Astrocyte (in vitro differentiated cells and primary cell): ENCODE measurements at regions not wholly inside any gene's neighbourhood (a gene's known extent, or its start where the extent isn't known, plus 50 kb on each side); places are given as distances from the start of the nearest gene placed in this dataset.

Experiments
- DNase-seq: peaks from one replicate; pipeline ENCODE4 v3.0.0-alpha.2; 2010; ENCODE audit warnings: low read depth
- FAIRE-seq: peaks from 2 replicates; lab custom pipeline; 2011; peaks lifted over from hg19 to GRCh38; lab: Jason Lieb, UNC
- H2AFZ ChIP-seq: 2 replicates; pipeline ENCODE4 v1.6.0; 2012; ENCODE audit warnings: low read depth, low read length, inconsistent platforms
- H3K27ac ChIP-seq: 2 replicates; pipeline ENCODE4 v1.5.1; 2011; ENCODE audit warnings: low read depth, low read length, inconsistent platforms
- H3K27me3 ChIP-seq: 2 replicates; pipeline ENCODE4 v1.6.0; 2011; ENCODE audit warnings: low read length, inconsistent platforms; ENCODE audit not compliant: insufficient read depth
- H3K36me3 ChIP-seq: 2 replicates; pipeline ENCODE4 v1.5.1; 2011; ENCODE audit warnings: low read length, inconsistent platforms; ENCODE audit not compliant: insufficient read depth
- H3K4me1 ChIP-seq: 2 replicates; pipeline ENCODE4 v1.5.1; 2011; ENCODE audit warnings: low read length, inconsistent platforms; ENCODE audit not compliant: insufficient read depth
- H3K4me2 ChIP-seq: 2 replicates; pipeline ENCODE4 v1.6.0; 2012; ENCODE audit warnings: low read length, inconsistent platforms
- H3K4me3 ChIP-seq: 2 replicates; pipeline ENCODE4 v1.5.1; 2011; ENCODE audit warnings: low read depth, mild to moderate bottlenecking, low read length, inconsistent platforms; ENCODE audit not compliant: insufficient read depth
- H3K79me2 ChIP-seq: 2 replicates; pipeline ENCODE4 v1.6.0; 2012; ENCODE audit warnings: mild to moderate bottlenecking, low read length, inconsistent platforms; ENCODE audit not compliant: insufficient read depth
- H3K9ac ChIP-seq: 2 replicates; pipeline ENCODE4 v1.6.0; 2012; ENCODE audit warnings: mild to moderate bottlenecking, low read length, inconsistent platforms
- H3K9me3 ChIP-seq: 2 replicates; pipeline ENCODE4 v1.5.1; 2012; ENCODE audit warnings: low read depth, mild to moderate bottlenecking, low read length, inconsistent platforms; ENCODE audit not compliant: insufficient read depth
- H4K20me1 ChIP-seq: 2 replicates; pipeline ENCODE4 v1.6.0; 2012; ENCODE audit warnings: low read length, inconsistent platforms; ENCODE audit not compliant: insufficient read depth
- H3K27ac Mint-ChIP-seq: one replicate; pipeline ENCODE4 v1.8.0; 2021; ENCODE audit warnings: mild to moderate bottlenecking, mixed read lengths; ENCODE audit not compliant: unreplicated experiment
- H3K27me3 Mint-ChIP-seq: one replicate; pipeline ENCODE4 v1.8.0; 2021; ENCODE audit warnings: low read depth, mixed read lengths; ENCODE audit not compliant: unreplicated experiment
- H3K36me3 Mint-ChIP-seq: one replicate; pipeline ENCODE4 v1.8.0; 2021; ENCODE audit warnings: low read depth, mixed read lengths; ENCODE audit not compliant: unreplicated experiment
- H3K4me1 Mint-ChIP-seq: one replicate; pipeline ENCODE4 v1.8.0; 2021; ENCODE audit warnings: low read depth, mixed read lengths; ENCODE audit not compliant: unreplicated experiment
- H3K4me3 Mint-ChIP-seq: one replicate; pipeline ENCODE4 v1.8.0; 2021; ENCODE audit warnings: mild to moderate bottlenecking, moderate library complexity, mixed read lengths; ENCODE audit not compliant: unreplicated experiment
- H3K9me3 Mint-ChIP-seq: one replicate; pipeline ENCODE4 v1.8.0; 2021; ENCODE audit warnings: mild to moderate bottlenecking, mixed read lengths; ENCODE audit not compliant: unreplicated experiment
- CTCF ChIP-seq: IDR thresholded peaks from 2 replicates; pipeline ENCODE4 v1.5.1; 2011; ENCODE audit warnings: low read depth, mild to moderate bottlenecking, inconsistent platforms, low read length, moderate library complexity; ENCODE audit not compliant: insufficient read depth
- EZH2 ChIP-seq: IDR thresholded peaks from 2 replicates; pipeline ENCODE4 v1.6.1; 2012; ENCODE audit warnings: mild to moderate bottlenecking, low read length, inconsistent platforms; ENCODE audit not compliant: insufficient read depth

GRCh38 chr12:115388139-115388538 is 704.2 kb upstream of the TBX3 start:
- H3K27me3 Mint-ChIP-seq: peaks cover 17% of the 10 kb centered on the region
- no peak for DNase-seq
- Histone ChIP-seq H4K20me1 (no peaks in the 10 kb centered on the region), H2AFZ (no peak overlapping the region), H3K79me2 (no peaks in the 10 kb centered on the region), H3K9ac (no peak overlapping the region), H3K27me3 (no peaks in the 10 kb centered on the region), H3K36me3 (no peaks in the 10 kb centered on the region), H3K9me3 (no peaks in the 10 kb centered on the region), H3K4me2 (no peak overlapping the region), H3K4me1 (peaks cover 8% of the 10 kb centered on the region), H3K4me3 (no peak overlapping the region), H3K27ac (no peak overlapping the region)
- H3K4me1 Mint-ChIP-seq: no peaks in the 10 kb centered on the region
- TF ChIP-seq EZH2 (no peak), CTCF (no peak)
- H3K27ac Mint-ChIP-seq: no peak overlapping the region
- H3K36me3 Mint-ChIP-seq: no peaks in the 10 kb centered on the region
- H3K9me3 Mint-ChIP-seq: peaks cover 2% of the 10 kb centered on the region
- no peak overlapping the region for H3K4me3 Mint-ChIP-seq
- no peak for FAIRE-seq

GRCh38 chr12:115387467-115387901 is 703.5 kb upstream of the TBX3 start:
- Histone ChIP-seq H3K36me3 (no peaks in the 10 kb centered on the region), H3K9me3 (no peaks in the 10 kb centered on the region), H2AFZ (no peak overlapping the region), H3K9ac (no peak overlapping the region), H3K27ac (no peak overlapping the region), H3K4me3 (no peak overlapping the region), H4K20me1 (no peaks in the 10 kb centered on the region), H3K4me2 (no peak overlapping the region), H3K27me3 (no peaks in the 10 kb centered on the region), H3K4me1 (peaks cover 8% of the 10 kb centered on the region), H3K79me2 (no peaks in the 10 kb centered on the region)
- TF ChIP-seq CTCF (no peak), EZH2 (no peak)
- Mint-ChIP-seq H3K36me3 (no peaks in the 10 kb centered on the region), H3K4me1 (no peaks in the 10 kb centered on the region), H3K9me3 (peaks cover 2% of the 10 kb centered on the region), H3K27me3 (peaks cover 22% of the 10 kb centered on the region), H3K4me3 (no peak overlapping the region), H3K27ac (no peak overlapping the region)
- FAIRE-seq (no peak), DNase-seq (no peak)

GRCh38 chr12:115386946-115387345 is 703.0 kb upstream of the TBX3 start:
- no peaks in the 10 kb centered on the region for H4K20me1 ChIP-seq
- H3K36me3 ChIP-seq: no peaks in the 10 kb centered on the region
- no peak overlapping the region for H3K27ac ChIP-seq
- no peaks in the 10 kb centered on the region for H3K27me3 ChIP-seq
- no peak overlapping the region for H3K4me3 ChIP-seq
- Mint-ChIP-seq H3K9me3 (peaks cover 2% of the 10 kb centered on the region), H3K4me1 (no peaks in the 10 kb centered on the region), H3K36me3 (no peaks in the 10 kb centered on the region), H3K27ac (no peak overlapping the region), H3K4me3 (no peak overlapping the region), H3K27me3 (peaks cover 25% of the 10 kb centered on the region)
- DNase-seq (no peak), FAIRE-seq (no peak)
- no peaks in the 10 kb centered on the region for H3K9me3 ChIP-seq
- no peak overlapping the region for H3K4me2 ChIP-seq
- peaks cover 8% of the 10 kb centered on the region for H3K4me1 ChIP-seq
- no peak overlapping the region for H2AFZ ChIP-seq
- TF ChIP-seq EZH2: no peak
- no peak for TF ChIP-seq CTCF
- no peaks in the 10 kb centered on the region for H3K79me2 ChIP-seq
- H3K9ac ChIP-seq: no peak overlapping the region
